Eye (tissue), 1 donor: ENCODE measurements at regions not wholly inside any gene's neighbourhood (a gene's known extent, or its start where the extent isn't known, plus 50 kb on each side); places are given as distances from the start of the nearest gene placed in this dataset.
A peak's percentile ranks its signal among the peaks of the same experiment; 100 is the strongest.
"Not testable (repeated sequence)": the region's sequence is repeated elsewhere in the genome, so short reads cannot be mapped to it uniquely, and the experiment has no call there.

Source experiments
- DNase-seq: peaks from one replicate; pipeline ENCODE4 v3.0.0-alpha.2; 2015

GRCh38 chr18:68427951-68428401 is 286.9 kb downstream of the TMX3 start:
- no peak for DNase-seq

- DNase-seq: no peak
Observed at GRCh38 chr18:68426731-68427315, 288.1 kb downstream of the TMX3 start.

GRCh38 chr18:68418881-68419280 is 296.0 kb downstream of the TMX3 start:
- DNase-seq: no peak

- no peak for DNase-seq
Observed at GRCh38 chr18:68418226-68418868, 296.6 kb downstream of the TMX3 start.

- no peak for DNase-seq
Observed at GRCh38 chr18:68417826-68418225, 297.1 kb downstream of the TMX3 start.

GRCh38 chr18:68417166-68417799 is 297.6 kb downstream of the TMX3 start:
- DNase-seq: no peak

- no peak for DNase-seq
Observed at GRCh38 chr18:68414407-68414806, 300.5 kb downstream of the TMX3 start.

GRCh38 chr18:68409576-68409975 is 305.3 kb downstream of the TMX3 start:
- DNase-seq: no peak

- no peak for DNase-seq
Observed at GRCh38 chr18:68406761-68407160, 308.1 kb downstream of the TMX3 start.

GRCh38 chr18:68402784-68403183 is 312.1 kb downstream of the TMX3 start:
- no peak for DNase-seq

GRCh38 chr18:68400889-68401288 is 314.0 kb downstream of the TMX3 start:
- no peak for DNase-seq

- no peak for DNase-seq
Observed at GRCh38 chr18:68399721-68400120, 315.2 kb downstream of the TMX3 start.

GRCh38 chr18:68397241-68398035 is 317.5 kb downstream of the TMX3 start:
- no peak for DNase-seq

GRCh38 chr18:68394705-68395104 is 320.2 kb downstream of the TMX3 start:
- DNase-seq: no peak

GRCh38 chr18:68391801-68392200 is 323.1 kb downstream of the TMX3 start:
- no peak for DNase-seq

GRCh38 chr18:68387246-68387645 is 327.7 kb downstream of the TMX3 start:
- DNase-seq: no peak

- DNase-seq: not testable (repeated sequence)
Observed at GRCh38 chr18:68383979-68384378, 330.9 kb downstream of the TMX3 start.

- DNase-seq: no peak
Observed at GRCh38 chr18:68376926-68377325, 338.0 kb downstream of the TMX3 start.

- DNase-seq: no peak
Observed at GRCh38 chr18:68362907-68363306, 352.0 kb downstream of the TMX3 start.

GRCh38 chr18:68355637-68356036 is 359.3 kb downstream of the TMX3 start:
- DNase-seq: no peak

- no peak for DNase-seq
Observed at GRCh38 chr18:68354176-68354575, 360.7 kb downstream of the TMX3 start.

- no peak for DNase-seq
Observed at GRCh38 chr18:68342039-68342659, 372.8 kb downstream of the TMX3 start.

- peak; percentile 70 for DNase-seq
Observed at GRCh38 chr18:68340606-68341005, 374.3 kb downstream of the TMX3 start.
